OCI-LY7 (cell line): ENCODE measurements at regions not wholly inside any gene's neighbourhood (a gene's known extent, or its start where the extent isn't known, plus 50 kb on each side); places are given as distances from the start of the nearest gene placed in this dataset.

Experiments
- CTCF ChIP-seq: fragments of 200-600 bp; sonication (generic); conservative IDR thresholded peaks from 2 replicates; pipeline ENCODE4 v1.5.1; 2014; ENCODE audit warnings: mild to moderate bottlenecking, antibody characterized with exemption, low read length, moderate library complexity, mixed read lengths
- EZH2phosphoT487 ChIP-seq: fragments of 200-600 bp; sonication (generic); IDR thresholded peaks from 2 replicates; pipeline ENCODE4 v1.6.1; 2018; ENCODE audit warnings: low read depth, borderline replicate concordance, mild to moderate bottlenecking, mixed run types, antibody characterized with exemption, low read length, moderate library complexity, mixed read lengths

- TF ChIP-seq CTCF (no peak), EZH2phosphoT487 (no peak)
Observed at GRCh38 chr4:180426938-180427337, 1816.3 kb upstream of the TENM3 start.
